A204.1 (cell line): ENCODE measurements at regions not wholly inside any gene's neighbourhood (a gene's known extent, or its start where the extent isn't known, plus 50 kb on each side); places are given as distances from the start of the nearest gene placed in this dataset.

Source experiments
- FAIRE-seq: peaks from 2 replicates; lab custom pipeline; 2012; peaks lifted over from hg19 to GRCh38; lab: Jason Lieb, UNC

DNA sequence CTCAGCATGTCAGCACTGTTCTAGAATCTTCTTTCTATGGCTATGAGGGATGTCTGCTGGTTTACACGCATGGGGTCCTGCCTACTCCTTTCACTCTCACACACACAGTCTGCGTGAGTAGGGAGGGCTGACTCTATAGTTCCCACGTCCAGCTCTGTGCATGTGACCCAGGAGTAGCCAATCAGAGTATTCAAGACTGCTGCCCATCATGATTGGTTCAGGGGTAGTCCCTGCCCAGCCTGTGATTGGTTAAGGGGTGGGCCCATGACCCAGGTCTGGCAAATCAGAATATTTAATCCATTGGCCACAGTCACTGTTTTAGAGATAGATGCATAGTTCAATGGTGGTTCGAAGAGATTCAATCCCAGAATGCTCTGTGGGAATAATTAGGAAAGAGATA is 151.3 kb upstream of the IRX3 start:
- FAIRE-seq = no peak

DNA sequence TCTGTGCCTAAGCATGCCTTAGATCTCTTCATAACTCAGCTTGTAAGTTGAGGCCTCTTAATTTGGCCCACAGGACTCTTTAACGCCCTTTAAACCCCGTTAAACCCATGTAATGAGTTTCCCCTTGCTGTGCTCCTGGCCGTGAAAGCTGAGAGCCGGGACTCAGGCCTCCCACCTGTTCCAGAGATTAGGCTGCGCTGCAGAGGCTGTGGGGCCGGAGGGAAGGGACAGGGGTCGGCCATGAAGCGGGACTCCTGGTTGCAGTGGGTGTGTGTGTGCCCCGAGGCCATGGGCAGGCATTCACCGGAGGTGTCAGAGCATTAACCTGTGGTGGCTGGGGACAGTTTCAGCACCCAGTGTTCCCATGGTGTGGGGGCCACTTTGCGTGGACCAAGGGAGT is 150.8 kb upstream of the IRX3 start:
- no peak for FAIRE-seq

DNA sequence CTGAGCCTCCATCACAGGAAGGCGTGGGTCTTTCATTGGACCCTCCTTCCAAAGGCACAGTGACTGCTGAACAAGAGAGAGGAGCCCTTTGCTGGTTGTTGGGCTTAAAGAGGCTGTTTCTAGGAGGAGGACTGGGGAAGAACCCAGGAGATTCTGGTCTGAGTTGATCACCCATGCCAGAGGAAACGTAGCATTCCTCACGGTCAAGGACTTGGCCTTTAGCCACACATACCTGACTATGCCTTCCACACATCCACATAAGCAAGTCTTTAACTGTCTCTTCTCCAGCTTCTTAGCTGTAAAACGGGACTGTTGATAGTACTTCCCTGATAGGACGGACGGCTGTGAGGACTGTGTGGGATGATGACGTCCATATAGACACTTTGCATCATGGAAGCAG is 149.8 kb upstream of the IRX3 start:
- FAIRE-seq = no peak

DNA sequence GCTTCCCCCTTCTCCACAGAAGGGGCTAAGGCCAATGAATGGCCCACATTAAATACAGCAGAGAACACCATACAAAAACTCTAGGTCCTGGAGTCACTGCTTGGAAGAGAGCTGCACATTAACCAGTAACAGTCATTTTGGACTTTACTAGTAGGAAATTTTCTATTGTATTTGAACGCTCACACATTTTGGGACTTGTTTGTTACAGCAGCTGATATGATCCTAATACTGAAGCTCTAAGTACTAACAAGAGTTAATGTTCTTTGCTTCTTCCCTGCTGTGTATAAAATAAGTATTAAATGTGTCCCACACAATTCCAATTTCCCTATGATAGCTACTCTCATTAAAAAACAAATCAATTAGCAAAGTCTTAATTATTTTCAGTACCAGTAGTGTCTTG is 148.3 kb upstream of the IRX3 start:
- no peak for FAIRE-seq

DNA sequence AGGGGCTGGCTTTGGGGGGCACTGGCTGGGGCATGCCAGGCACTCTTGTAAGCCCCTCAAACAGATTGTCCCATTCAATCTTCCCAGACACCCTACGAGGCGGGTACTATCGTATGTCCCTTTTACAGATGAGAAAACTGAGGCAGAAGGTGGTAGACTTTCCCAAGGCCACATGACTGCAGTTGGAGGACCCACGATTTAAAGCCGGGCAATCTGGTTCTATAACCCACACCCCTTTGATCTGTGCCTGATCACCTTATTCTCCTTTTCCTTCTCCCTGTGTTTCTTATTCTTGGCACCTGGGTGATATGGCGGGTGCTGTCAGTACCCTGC is 146.3 kb upstream of the IRX3 start:
- FAIRE-seq = no peak

DNA sequence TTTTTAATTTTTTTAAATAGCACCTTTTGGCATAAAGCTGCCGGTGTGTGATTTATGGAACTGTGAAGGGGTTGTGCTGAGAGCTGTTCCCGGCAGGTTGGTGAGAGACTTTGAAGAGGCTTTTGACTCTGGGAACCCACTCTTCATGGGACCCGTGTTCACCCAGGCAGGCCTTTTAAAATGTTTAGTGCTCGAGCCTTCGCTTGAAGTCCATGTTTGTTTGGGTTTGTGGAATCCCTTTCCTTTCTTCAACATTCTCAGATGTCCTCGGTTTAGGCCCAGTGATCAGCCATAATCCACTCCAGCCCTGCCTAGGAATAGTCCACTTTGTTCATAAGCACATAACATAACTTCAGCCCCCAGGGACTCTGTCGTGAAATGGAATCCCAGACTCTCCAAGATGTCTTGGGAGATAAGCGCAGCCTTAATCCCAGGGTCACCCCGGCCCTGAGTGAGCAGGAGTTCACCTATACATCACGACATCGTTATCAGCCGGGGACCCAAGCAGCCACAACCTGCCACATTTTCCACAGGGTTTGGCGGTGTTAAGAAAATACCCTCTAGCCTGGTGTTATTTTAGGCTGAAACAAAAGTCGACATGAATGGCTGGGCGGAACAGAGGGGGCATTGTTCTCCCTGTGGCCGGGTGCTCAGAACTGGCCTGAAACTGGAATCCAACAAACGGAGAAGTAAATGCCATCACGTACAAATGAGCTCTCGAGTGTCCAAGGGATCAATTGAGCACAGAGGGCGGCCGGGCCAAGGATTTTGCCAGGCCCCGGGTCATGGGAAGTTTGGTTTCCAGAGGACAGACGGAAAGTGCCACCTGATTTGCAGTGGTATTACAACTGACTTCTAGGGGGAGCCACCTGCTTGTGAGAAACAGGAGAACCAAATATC is 145.7 kb upstream of the IRX3 start:
- no peak for FAIRE-seq

DNA sequence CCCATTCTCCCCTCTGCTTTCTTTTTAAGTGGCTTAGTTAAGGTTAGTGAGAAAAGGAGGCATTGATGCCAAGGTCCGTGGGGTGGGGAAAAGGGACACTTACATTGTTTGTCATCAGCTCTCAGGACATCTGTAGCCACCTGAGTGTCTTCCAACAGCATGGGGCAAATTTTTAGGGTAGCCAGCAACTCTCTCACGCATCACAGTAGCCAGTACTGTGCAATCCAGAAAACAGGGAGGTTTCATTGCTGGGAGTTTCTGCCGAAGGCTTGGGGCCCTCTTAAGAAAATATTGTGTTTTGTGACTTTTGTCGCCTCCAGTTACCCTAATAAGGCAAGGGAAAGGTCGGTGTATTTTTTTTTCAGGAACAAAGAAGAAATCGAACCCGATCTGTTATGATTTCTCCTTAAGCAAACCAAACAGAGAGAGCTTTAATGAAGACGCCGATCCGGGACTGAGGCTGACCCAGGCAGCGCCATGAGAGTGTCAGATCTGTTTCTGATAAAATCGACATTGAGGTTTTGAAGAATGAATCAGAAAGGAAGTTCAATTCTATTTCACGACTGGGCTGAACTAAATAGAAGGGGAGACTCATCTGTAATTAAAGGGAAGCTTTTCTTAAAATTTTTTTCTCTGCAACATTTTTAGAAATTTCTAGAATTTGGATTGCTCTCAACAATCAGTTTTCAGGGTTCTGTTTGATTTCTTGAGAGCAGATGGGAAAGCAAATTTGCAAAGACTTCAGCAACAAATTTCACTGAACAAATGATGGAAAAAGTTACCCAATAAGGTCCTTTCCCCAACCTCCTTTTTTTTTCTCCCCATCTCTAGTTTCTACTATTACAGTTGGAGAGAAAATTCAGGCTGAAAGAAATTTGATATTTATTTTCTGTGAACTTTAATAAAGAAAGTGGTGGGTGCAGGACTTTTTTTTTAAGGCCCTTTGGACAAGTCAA is 144.7 kb upstream of the IRX3 start:
- no peak for FAIRE-seq

DNA sequence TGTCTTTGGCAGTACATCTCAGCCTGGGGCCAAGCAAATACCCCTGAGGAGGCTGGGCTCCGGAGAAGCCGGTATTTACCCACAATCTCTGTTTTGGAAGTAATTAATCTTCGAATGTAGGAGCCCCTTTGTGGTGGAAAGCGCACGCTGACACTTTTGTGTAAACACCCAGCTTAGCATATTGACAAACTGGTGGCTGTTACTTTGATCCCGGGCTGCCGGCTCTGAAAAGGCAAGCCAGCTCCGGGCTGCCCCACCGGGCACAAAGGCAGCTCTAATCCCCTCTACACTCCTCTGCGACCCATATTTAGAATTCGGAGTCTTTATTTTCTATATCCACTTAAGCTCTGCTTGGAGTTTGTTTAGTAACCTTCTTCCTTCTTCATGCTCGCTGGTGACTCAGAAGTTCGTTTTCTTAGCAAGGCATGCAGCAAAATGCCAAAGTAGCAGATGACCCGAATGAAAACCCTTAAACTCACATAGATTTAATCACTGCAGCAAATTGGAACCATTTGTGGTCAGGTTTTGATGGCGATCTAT is 144.0 kb upstream of the IRX3 start:
- no peak for FAIRE-seq

DNA sequence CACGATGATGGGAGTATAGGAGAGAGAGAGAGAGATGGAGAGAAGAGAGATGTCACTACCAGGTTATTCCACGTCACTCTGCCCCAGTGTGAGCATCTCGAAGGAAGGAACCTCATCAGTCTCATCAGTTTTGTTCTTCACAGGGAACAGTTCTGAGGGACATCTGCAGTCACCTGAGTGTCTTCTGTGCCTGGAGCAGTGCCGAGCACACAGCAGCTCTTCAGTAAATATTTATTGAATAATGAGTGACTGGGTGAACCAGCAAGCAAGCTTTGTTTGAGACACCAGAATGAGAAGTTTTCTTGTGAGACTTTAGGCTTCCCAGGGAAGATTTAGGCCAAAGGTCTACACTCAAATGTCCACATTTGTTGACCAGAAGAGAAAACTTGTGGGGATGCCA is 142.4 kb upstream of the IRX3 start:
- no peak for FAIRE-seq

DNA sequence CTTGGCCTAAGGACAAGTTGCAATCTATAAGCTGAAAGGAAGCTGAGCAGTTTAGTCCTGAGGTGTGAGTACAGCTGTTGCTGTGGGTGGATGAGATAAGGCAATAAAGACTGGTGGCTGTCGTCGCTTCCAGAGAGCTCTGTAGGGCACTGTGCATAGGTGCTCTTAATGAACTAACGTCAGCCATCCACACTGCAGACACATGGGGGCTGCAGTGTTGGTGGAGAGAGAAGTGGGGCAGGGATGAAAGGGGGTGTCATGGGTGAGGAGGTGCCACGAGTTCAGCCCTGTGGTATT is 139.9 kb upstream of the IRX3 start:
- no peak for FAIRE-seq

DNA sequence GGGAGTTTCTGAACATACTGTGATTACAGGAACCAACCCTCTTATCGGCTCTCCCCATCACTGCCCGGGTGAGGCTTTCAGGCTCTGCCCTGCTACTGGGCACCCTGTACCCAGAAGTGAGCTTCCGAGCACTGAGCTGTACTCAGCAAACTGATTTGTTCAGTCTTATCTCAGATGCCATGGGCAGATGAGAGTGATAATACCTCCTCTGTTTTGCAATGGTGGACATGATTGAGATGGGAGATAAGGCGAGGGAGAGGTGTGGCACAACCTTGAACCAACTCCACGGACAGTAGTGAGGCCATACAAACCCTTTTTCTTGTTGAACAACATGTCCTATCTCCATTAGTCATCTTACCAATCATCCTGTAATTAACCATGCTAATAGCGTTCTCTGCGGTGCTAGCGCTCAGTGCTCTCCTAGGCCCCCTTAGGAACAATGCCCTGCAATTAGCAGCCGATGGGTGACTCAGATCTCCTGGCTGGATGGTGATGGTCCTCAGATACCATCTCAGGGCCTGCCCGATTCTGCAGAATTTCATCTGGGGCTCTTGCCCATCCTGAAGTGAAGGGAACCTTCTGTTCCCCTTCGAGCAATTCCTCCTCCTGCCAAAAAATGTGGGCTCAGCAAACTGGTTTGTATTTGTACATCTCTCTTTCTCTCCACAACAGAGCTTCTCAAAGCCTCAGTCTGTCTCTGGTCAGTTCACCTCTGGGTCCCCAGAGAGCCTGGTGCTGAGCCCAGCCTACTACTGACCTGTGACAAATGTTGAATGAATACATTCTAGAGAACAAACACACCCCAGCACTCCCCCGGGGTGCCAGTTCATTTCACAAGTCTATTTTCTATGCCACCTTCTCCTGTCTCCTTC is 139.3 kb upstream of the IRX3 start:
- FAIRE-seq = no peak

DNA sequence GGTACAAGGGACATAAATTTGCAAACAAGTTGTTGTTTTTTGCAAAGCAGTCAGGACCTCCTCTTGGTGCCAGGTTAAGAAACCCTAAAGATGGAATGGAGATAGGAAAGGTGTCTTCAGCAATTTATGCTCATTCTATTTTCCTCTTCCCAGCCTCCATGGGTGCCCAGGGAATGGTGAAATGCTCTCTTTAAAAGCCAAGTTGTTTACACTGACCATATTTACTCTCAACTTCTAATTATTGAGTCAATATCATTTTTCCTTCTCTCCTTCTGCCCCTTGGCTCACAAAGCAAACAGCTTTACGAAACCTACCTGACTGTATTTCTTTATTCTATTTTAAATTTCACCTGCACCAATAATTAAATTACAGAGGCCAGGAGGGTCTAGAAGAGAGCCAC is 138.5 kb upstream of the IRX3 start:
- no peak for FAIRE-seq

DNA sequence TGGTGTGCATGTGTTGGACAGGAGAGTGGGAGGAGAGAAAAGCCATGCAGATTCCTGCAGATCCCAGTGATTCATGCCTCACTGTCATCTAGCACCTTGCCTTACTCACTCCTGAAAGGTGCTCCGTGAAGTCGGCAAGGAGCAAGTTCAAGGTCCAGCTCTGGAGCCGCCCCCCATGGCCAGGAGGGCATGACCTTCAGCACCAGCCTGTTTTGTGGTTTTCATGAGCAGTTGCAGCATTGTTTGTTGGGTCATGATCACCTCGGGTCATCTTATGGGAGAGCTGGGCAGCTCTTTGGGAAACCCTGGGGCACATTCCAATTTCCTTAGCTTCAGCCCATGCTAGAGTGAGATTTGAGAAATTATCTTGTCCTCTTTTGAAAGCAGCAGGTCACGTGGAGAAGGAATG is 137.5 kb upstream of the IRX3 start:
- no peak for FAIRE-seq

DNA sequence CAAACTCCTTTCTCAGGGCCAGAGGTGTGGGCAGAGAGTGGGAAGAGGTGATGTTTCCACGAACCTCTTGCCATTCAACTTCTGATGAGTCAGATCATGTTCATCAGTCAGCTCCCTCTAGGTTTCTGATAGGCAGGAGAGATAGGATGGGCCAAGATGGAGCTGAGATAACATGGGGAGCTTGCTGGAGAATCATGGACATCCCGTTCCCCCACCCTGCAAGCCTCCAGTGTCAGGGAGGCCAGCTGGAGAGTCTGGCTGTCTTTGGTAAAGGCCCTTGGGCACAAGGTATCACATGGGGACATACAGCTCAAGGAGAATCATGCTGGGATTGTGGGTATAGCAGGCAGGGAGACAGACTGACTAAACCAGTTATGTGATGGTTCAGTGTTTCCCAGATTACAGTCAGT is 136.0 kb upstream of the IRX3 start:
- no peak for FAIRE-seq

DNA sequence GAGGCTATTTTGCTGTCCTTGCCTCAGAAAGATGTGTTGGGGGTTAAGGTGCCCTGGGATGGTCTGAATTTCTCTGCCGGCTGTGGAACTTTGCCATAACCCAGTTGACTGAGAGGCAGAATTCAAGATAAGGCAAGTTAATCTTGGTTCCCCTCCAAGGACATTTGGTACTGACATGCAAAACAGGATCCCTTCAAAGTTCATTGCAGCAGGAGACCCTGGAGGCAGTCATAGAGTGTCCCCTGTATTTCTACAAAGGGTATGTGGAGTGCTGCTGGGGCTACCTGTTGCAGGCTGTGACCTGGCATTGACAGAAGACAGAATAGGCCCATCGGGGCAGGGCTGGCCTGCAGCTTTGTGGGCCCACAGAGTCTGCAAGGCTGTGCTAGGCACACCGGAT is 135.6 kb upstream of the IRX3 start:
- FAIRE-seq = no peak

DNA sequence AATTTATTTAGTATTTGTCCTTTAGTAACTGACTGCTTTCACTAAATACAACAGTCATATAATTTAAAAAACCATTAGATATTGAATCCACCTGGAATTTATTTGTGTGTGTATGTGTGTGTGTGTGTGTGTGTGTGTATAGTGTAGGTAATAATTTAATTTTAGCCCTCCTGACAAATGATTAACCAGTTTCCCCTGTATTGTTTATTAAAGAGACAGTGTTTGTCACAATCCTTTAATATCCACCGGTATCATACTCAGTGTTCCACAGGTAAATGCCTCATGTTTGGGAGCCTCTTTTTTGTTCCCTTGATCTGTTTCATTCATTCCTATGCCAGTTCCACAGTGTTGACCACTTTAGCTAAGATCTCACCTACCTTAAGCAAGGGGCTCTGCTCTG is 134.6 kb upstream of the IRX3 start:
- no peak for FAIRE-seq

DNA sequence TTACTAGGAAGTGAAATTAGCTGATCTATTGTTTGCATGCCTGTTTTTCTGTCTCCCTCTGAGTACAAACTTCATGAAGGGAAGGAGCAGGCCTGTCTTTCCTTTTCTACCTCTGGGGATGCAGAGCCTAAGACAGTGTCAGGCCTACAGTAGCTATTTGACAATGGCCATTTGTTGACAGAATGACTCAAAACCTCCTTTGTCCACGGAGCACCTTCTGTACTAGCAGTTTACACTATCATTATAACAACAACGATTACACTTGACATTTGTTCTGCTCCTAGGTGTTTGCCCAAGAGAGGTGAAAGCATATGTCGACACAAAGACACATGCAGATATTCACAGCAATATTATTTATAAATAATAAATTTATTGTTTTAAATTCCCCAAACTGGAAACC is 132.3 kb upstream of the IRX3 start:
- no peak for FAIRE-seq

DNA sequence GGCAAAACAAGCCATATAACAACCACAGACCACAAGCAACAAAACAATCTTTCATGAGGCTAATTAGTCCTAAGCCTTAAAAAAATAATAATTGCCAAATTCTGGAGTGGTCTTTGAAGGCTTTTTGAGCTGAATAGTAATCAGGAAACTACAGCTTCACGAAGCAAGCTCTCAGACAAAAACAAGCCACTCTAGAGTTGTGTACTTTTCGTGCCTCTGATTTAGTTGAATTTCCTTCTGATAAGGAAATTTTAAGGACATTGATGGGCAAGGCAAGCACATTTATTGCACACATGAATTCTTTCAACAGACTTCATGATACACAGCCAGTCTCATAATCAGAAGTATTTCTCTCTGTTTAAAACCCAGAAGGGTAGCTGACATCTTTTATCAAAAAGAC is 130.8 kb upstream of the IRX3 start:
- FAIRE-seq = no peak

DNA sequence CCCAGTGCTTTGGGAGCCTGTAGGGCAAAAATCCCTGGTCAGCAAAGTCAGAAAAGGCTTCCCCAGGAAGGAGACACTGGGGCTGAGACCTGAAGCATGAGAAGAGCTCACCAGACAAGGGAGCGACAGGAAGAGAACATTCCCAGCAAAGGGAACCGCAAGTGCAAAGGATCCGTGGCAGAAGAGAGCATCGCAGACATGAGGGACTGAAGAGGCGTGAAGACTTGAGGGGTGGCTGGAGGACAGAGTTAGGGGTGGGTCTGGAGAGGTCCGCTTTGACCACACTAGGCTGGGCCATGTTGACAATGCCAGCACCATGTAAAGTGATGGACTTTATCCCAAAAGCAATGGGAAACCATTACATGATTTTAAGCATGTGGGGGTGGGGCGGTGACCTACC is 128.1 kb upstream of the IRX3 start:
- no peak for FAIRE-seq

DNA sequence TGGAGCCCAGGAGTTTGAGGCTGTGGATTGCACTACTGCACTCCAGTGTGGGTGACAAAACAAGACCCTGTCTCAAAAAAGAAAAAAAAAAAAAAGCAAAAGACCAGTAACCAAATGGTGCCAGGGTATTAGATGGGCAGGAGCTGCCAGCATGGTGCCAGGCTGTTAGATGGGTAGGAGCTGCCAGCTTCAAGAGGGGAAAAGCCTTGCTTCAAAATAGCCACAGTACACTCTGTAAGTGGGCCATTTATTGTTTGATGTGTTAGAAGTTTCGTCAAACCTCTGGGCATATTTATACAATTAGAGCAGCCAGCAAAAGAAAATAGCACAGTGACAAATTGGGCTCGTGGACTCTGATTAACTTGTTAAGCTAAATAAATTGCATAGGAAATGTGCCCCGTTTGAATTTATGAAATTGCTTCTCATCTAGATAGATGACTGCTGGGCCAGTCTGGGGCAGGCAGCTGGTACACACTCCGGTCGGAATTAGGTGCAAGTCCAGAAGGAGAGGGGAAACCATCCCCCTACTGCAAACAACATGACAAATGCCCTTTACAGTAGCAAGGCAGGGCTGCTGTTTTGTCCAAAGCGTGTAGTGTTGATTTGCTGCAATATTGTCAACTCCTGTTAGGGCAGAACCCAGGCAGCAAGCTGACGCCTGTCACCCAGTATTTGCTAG is 126.3 kb upstream of the IRX3 start:
- FAIRE-seq = no peak

DNA sequence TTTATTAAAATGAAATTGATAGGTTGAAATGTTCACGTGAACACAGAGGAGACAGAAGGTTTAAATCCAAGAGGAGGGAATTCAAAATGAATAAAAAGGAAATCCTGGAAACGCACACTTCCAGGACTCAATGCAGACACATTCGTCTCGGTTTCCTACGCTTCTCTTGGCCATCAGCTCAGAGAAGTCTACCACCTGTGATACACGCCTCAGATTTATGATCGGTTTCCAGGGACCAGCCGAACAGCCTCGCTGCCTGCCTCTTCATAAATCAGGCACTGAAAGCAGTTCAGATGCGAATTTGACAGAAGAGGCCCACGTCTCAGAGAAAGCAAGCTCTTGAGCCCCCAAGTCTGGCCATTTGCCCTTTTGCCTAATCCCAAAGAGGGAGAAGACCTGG is 125.5 kb upstream of the IRX3 start:
- no peak for FAIRE-seq

DNA sequence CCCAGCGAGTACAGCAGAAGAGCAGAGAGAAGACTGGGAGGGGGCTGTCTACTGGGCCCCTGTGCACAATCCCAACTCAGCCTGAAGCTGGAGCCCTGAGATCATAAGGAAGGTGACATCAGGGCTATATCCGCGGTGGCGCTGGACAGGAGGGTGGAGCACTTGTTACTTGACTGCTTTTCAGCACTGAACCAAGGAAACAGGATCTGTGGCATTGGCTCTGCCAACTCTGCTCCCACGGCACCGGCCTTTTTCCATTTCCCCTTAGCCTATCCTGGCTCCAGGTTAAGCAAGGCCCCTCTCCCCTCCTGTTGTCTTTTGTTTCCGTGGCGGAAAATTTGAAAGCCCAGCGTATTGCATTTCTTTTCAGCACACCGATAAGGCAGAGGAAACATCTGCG is 125.0 kb upstream of the IRX3 start:
- FAIRE-seq = no peak
